ENCODE measurements at regions not wholly inside any gene's neighbourhood (a gene's known extent, or its start where the extent isn't known, plus 50 kb on each side); places are given as distances from the start of the nearest gene placed in this dataset.

GRCh38 chr1:245095903-245096302 is 58.9 kb upstream of the KIF26B start:
- TF ChIP-seq EZH2 (IDR thresholded peaks at IDR 0.05; ENCODE audit: borderline replicate concordance, low read depth, low read length, severe bottlenecking), result no peak
- TF ChIP-seq CTCF (IDR thresholded peaks at IDR 0.05; ENCODE audit: borderline replicate concordance, extremely low read depth, low read length, poor library complexity, severe bottlenecking), result no peak
- ATAC-seq (ENCODE audit: insufficient read depth, low read depth) (no peak), DNase-seq (no peak)
- Histone ChIP-seq H3K4me1 (ENCODE audit: insufficient read depth, low read length) (no peaks in the 10 kb centered on the region), H3K9ac (ENCODE audit: low read depth, low read length) (no peak overlapping the region), H3K9me3 (ENCODE audit: insufficient read depth, low read length, severe bottlenecking) (no peaks in the 10 kb centered on the region), H3K4me2 (ENCODE audit: insufficient read depth, low read length) (no peak overlapping the region), H3K4me3 (ENCODE audit: low read depth in 1 of 2, low read length in 2 of 2) (no peak overlapping the region), H3K27me3 (ENCODE audit: insufficient read depth, low read length, poor library complexity) (no peaks in the 10 kb centered on the region), H2AFZ (ENCODE audit: low read depth, low read length) (no peak overlapping the region), H3K79me2 (ENCODE audit: insufficient read depth, low read length) (no peaks in the 10 kb centered on the region), H3K36me3 (ENCODE audit: insufficient read depth, low read length) (no peaks in the 10 kb centered on the region), H3K27ac (ENCODE audit: low read length) (no peak overlapping the region), H4K20me1 (ENCODE audit: insufficient read depth, low read length) (no peaks in the 10 kb centered on the region)

- Histone ChIP-seq H3K4me3 (ENCODE audit: low read depth in 1 of 2, low read length in 2 of 2) (no peak overlapping the region), H3K9ac (ENCODE audit: low read depth, low read length) (no peak overlapping the region), H4K20me1 (ENCODE audit: insufficient read depth, low read length) (no peaks in the 10 kb centered on the region), H3K9me3 (ENCODE audit: insufficient read depth, low read length, severe bottlenecking) (no peaks in the 10 kb centered on the region), H3K4me1 (ENCODE audit: insufficient read depth, low read length) (no peaks in the 10 kb centered on the region), H3K27ac (ENCODE audit: low read length) (no peak overlapping the region), H3K79me2 (ENCODE audit: insufficient read depth, low read length) (no peaks in the 10 kb centered on the region), H3K4me2 (ENCODE audit: insufficient read depth, low read length) (no peak overlapping the region), H3K36me3 (ENCODE audit: insufficient read depth, low read length) (no peaks in the 10 kb centered on the region), H3K27me3 (ENCODE audit: insufficient read depth, low read length, poor library complexity) (no peaks in the 10 kb centered on the region), H2AFZ (ENCODE audit: low read depth, low read length) (no peak overlapping the region)
- no peak for ATAC-seq (ENCODE audit: insufficient read depth, low read depth)
- no peak for DNase-seq
- TF ChIP-seq CTCF (IDR thresholded peaks at IDR 0.05; ENCODE audit: borderline replicate concordance, extremely low read depth, low read length, poor library complexity, severe bottlenecking) (no peak), EZH2 (IDR thresholded peaks at IDR 0.05; ENCODE audit: borderline replicate concordance, low read depth, low read length, severe bottlenecking) (no peak)
Observed at GRCh38 chr1:245094954-245095353, 59.8 kb upstream of the KIF26B start.

- H3K9ac ChIP-seq (ENCODE audit: low read depth, low read length), result no peak overlapping the region
- no peak overlapping the region for H3K4me2 ChIP-seq (ENCODE audit: insufficient read depth, low read length)
- ATAC-seq (ENCODE audit: insufficient read depth, low read depth) (no peak), DNase-seq (no peak)
- no peaks in the 10 kb centered on the region for H3K9me3 ChIP-seq (ENCODE audit: insufficient read depth, low read length, severe bottlenecking)
- H2AFZ ChIP-seq (ENCODE audit: low read depth, low read length), result no peak overlapping the region
- H3K36me3 ChIP-seq (ENCODE audit: insufficient read depth, low read length), result no peaks in the 10 kb centered on the region
- no peaks in the 10 kb centered on the region for H3K79me2 ChIP-seq (ENCODE audit: insufficient read depth, low read length)
- no peak for TF ChIP-seq EZH2 (IDR thresholded peaks at IDR 0.05; ENCODE audit: borderline replicate concordance, low read depth, low read length, severe bottlenecking)
- no peak for TF ChIP-seq CTCF (IDR thresholded peaks at IDR 0.05; ENCODE audit: borderline replicate concordance, extremely low read depth, low read length, poor library complexity, severe bottlenecking)
- no peaks in the 10 kb centered on the region for H3K4me1 ChIP-seq (ENCODE audit: insufficient read depth, low read length)
- no peaks in the 10 kb centered on the region for H3K27me3 ChIP-seq (ENCODE audit: insufficient read depth, low read length, poor library complexity)
- no peaks in the 10 kb centered on the region for H4K20me1 ChIP-seq (ENCODE audit: insufficient read depth, low read length)
- H3K27ac ChIP-seq (ENCODE audit: low read length), result no peak overlapping the region
- no peak overlapping the region for H3K4me3 ChIP-seq (ENCODE audit: low read depth in 1 of 2, low read length in 2 of 2)
Observed at GRCh38 chr1:245094092-245094491, 60.7 kb upstream of the KIF26B start.

GRCh38 chr1:245092638-245092976 is 62.2 kb upstream of the KIF26B start:
- DNase-seq, result no peak
- Histone ChIP-seq H2AFZ (ENCODE audit: low read depth, low read length) (no peak overlapping the region), H3K4me2 (ENCODE audit: insufficient read depth, low read length) (no peak overlapping the region), H3K27ac (ENCODE audit: low read length) (no peak overlapping the region), H3K36me3 (ENCODE audit: insufficient read depth, low read length) (peaks cover 4% of the 10 kb centered on the region; the same call in 1 of the 2 replicates), H3K4me3 (ENCODE audit: low read depth in 1 of 2, low read length in 2 of 2) (no peak overlapping the region), H3K27me3 (ENCODE audit: insufficient read depth, low read length, poor library complexity) (no peaks in the 10 kb centered on the region), H4K20me1 (ENCODE audit: insufficient read depth, low read length) (no peaks in the 10 kb centered on the region), H3K9me3 (ENCODE audit: insufficient read depth, low read length, severe bottlenecking) (no peaks in the 10 kb centered on the region), H3K9ac (ENCODE audit: low read depth, low read length) (no peak overlapping the region), H3K4me1 (ENCODE audit: insufficient read depth, low read length) (no peaks in the 10 kb centered on the region), H3K79me2 (ENCODE audit: insufficient read depth, low read length) (no peaks in the 10 kb centered on the region)
- TF ChIP-seq EZH2 (IDR thresholded peaks at IDR 0.05; ENCODE audit: borderline replicate concordance, low read depth, low read length, severe bottlenecking), result no peak
- TF ChIP-seq CTCF (IDR thresholded peaks at IDR 0.05; ENCODE audit: borderline replicate concordance, extremely low read depth, low read length, poor library complexity, severe bottlenecking), result no peak
- no peak for ATAC-seq (ENCODE audit: insufficient read depth, low read depth)
